ENCODE measurements at regions not wholly inside any gene's neighbourhood (a gene's known extent, or its start where the extent isn't known, plus 50 kb on each side); places are given as distances from the start of the nearest gene placed in this dataset.

- H3K4me3 ChIP-seq (ENCODE audit: low read depth, low read length), result no peak overlapping the region
- no peak for TF ChIP-seq CTCF (IDR thresholded peaks at IDR 0.05; ENCODE audit: borderline replicate concordance, insufficient read depth, low read depth, low read length)
These were observed 208.7 kb upstream of the P2RY1 start for GRCh38 chr3:152626226-152626625.

DNA sequence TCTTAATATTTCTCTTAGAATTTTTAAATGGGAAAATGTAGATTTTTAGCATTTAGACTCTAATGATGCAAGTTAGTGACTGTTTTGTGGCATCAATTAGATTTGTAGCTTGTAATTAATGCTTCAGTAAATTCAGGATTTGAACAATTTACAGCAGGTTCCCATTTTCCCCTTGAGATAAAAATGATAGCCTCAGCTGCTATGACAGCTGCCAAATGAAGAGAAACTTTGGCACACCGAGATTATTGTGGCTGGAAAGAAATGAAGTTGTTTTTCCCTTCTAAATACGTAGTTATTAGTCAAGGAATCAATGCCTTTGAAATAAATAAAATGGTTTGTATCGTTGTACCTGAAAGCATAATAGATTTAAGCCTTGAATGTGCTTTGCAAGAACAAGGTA lies 206.4 kb upstream of the P2RY1 start:
- no peak overlapping the region for H3K4me3 ChIP-seq (ENCODE audit: low read depth, low read length)
- TF ChIP-seq CTCF (IDR thresholded peaks at IDR 0.05; ENCODE audit: borderline replicate concordance, insufficient read depth, low read depth, low read length), result no peak

DNA sequence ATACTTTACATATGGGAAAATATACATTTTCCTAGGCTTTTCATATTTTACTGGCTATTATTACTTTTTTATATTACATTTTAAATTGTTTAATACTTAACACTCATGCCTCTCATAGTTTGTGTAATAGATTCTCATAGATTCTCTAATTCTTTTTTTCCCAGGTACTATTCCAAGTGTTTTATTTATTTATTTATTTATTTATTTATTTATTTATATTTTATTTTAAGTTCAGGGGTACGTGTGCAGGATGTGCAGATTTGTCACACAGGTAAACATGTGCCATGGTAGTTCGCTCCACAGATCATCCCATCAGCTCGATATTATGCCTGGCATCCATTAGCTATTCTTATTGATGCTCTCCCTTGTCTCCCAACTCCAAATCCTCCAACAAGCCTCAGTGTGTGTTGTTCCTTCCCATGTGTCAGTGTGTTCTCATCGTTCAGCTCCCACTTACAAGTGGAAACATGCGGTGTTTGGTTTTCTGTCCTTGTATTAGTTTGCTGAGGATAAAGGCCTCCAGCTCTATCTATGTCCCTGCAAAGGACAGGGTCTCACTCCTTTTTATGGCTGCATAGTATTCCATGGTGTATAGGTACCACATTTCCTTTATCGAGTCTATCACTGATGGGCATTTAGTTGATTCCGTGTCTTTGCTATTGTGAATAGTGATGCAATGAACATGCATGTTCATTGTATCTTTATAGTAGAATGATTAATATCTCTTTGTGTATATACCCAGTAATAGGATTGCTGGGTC lies 205.4 kb upstream of the P2RY1 start:
- no peak for TF ChIP-seq CTCF (IDR thresholded peaks at IDR 0.05; ENCODE audit: borderline replicate concordance, insufficient read depth, low read depth, low read length)
- no peak overlapping the region for H3K4me3 ChIP-seq (ENCODE audit: low read depth, low read length)

DNA sequence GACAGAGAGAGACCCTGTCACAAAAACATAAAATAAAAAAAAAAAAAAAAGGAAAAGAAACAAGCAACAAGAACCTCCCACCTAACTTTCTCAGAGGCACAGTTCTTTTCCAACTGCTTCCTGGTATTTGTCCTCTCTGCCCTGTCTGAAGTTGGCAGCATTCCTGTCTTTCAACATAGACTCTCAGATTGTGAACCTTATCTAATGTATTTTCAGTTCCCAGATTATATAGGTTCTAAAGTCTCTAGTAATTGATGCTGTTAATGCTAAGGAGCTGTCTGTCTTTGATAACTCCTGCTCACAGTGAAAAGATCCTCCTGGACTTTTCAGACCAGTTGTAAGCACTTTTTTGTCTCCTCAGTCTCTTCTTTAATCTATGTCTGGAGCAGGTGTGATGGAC lies 199.5 kb upstream of the P2RY1 start:
- H3K4me3 ChIP-seq (ENCODE audit: low read depth, low read length), result no peak overlapping the region
- TF ChIP-seq CTCF (IDR thresholded peaks at IDR 0.05; ENCODE audit: borderline replicate concordance, insufficient read depth, low read depth, low read length), result no peak

DNA sequence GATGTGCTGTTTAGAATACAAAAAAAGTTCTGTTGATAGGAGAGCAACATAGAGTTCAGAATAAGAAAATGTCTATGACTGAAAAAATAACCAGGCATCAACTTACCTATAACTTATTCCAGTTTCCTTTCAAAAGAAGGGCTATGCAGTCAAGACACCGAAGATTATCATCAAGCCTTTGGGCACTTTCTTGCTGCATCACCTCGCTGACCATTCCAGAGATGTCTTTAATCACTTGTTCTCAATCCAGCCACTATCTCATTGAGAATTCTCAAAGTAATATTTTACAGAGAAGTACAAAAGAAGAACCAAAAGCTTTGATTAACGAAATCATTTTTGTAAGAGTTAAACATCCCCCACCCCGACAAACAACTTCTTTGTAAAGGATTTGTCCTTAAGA lies 198.3 kb upstream of the P2RY1 start:
- no peak for TF ChIP-seq CTCF (IDR thresholded peaks at IDR 0.05; ENCODE audit: borderline replicate concordance, insufficient read depth, low read depth, low read length)
- no peak overlapping the region for H3K4me3 ChIP-seq (ENCODE audit: low read depth, low read length)

GRCh38 chr3:152638214-152638613 lies 196.7 kb upstream of the P2RY1 start:
- no peak for TF ChIP-seq CTCF (IDR thresholded peaks at IDR 0.05; ENCODE audit: borderline replicate concordance, insufficient read depth, low read depth, low read length)
- H3K4me3 ChIP-seq (ENCODE audit: low read depth, low read length), result no peak overlapping the region

DNA sequence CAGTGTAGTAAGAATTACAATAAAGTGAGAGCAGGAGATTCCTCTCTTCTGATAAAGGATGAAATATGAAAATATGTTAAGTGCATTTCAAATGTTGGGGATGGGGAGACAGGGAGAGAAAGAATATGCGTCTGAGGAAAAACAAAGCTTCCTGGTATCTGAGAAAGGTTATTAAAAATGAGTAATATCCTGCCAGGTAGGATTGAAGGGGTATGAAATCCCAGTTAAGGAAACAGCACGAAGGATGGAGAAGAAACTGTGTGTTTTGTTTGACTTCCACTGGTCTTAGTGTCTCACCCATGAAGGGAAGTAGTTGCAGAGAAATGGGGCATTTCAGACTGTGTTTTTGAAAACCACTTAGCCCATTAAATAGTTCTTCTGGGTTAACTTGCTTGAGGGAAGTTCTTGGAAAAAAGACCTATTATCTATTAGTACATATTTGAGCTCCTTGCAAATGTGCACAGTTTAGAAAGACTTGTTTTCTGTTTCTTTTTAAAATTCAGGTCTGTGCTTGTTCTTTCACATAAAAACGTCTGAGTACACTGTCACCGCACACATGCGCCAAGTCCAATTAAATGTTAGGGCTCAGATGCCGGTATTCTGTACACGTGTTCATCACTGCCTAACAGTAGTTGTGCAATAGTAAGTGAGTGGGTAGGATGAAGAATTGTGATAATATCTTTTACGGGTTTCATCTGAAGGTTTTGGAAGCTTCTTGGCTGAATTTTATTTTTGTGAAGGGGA lies 196.1 kb upstream of the P2RY1 start:
- H3K4me3 ChIP-seq (ENCODE audit: low read depth, low read length), result no peak overlapping the region
- no peak for TF ChIP-seq CTCF (IDR thresholded peaks at IDR 0.05; ENCODE audit: borderline replicate concordance, insufficient read depth, low read depth, low read length)
